ENCODE measurements at regions not wholly inside any gene's neighbourhood (a gene's known extent, or its start where the extent isn't known, plus 50 kb on each side); places are given as distances from the start of the nearest gene placed in this dataset.

GRCh38 chr2:133972786-133973185 is 281.1 kb upstream of the MGAT5 start:
- no peak overlapping the region for H2AFZ ChIP-seq (ENCODE audit: low read depth, low read length)
- H3K4me1 ChIP-seq (ENCODE audit: insufficient read depth, low read length): no peaks in the 10 kb centered on the region

GRCh38 chr2:133974353-133974752 is 279.5 kb upstream of the MGAT5 start:
- H3K9me3 ChIP-seq (ENCODE audit: low read length): no peaks in the 10 kb centered on the region
- H3K4me3 ChIP-seq (ENCODE audit: low read length): no peak overlapping the region
- H3K4me1 ChIP-seq (ENCODE audit: insufficient read depth, low read length): no peaks in the 10 kb centered on the region
- no peak overlapping the region for H2AFZ ChIP-seq (ENCODE audit: low read depth, low read length)
- H3K36me3 ChIP-seq (ENCODE audit: insufficient read depth, low read length): no peaks in the 10 kb centered on the region
- no peaks in the 10 kb centered on the region for H3K27me3 ChIP-seq (ENCODE audit: insufficient read depth, low read length)

More at GRCh38 chr2:133972786-133973185, 281.1 kb upstream of the MGAT5 start:
- Histone ChIP-seq H3K27me3 (ENCODE audit: insufficient read depth, low read length) (no peaks in the 10 kb centered on the region), H3K36me3 (ENCODE audit: insufficient read depth, low read length) (no peaks in the 10 kb centered on the region), H3K4me3 (ENCODE audit: low read length) (no peak overlapping the region), H3K9me3 (ENCODE audit: low read length) (no peaks in the 10 kb centered on the region)

- H2AFZ ChIP-seq (ENCODE audit: low read depth, low read length): no peak overlapping the region
Measured at GRCh38 chr2:133975135-133975534, 278.7 kb upstream of the MGAT5 start.

GRCh38 chr2:133975676-133976428 is 278.0 kb upstream of the MGAT5 start:
- Histone ChIP-seq H3K27me3 (ENCODE audit: insufficient read depth, low read length) (no peaks in the 10 kb centered on the region), H3K4me3 (ENCODE audit: low read length) (no peak overlapping the region), H3K4me1 (ENCODE audit: insufficient read depth, low read length) (no peaks in the 10 kb centered on the region), H3K9me3 (ENCODE audit: low read length) (no peaks in the 10 kb centered on the region), H3K36me3 (ENCODE audit: insufficient read depth, low read length) (no peaks in the 10 kb centered on the region), H2AFZ (ENCODE audit: low read depth, low read length) (no peak overlapping the region)

More at GRCh38 chr2:133975135-133975534, 278.7 kb upstream of the MGAT5 start:
- H3K9me3 ChIP-seq (ENCODE audit: low read length): no peaks in the 10 kb centered on the region
- no peak overlapping the region for H3K4me3 ChIP-seq (ENCODE audit: low read length)
- no peaks in the 10 kb centered on the region for H3K27me3 ChIP-seq (ENCODE audit: insufficient read depth, low read length)
- no peaks in the 10 kb centered on the region for H3K36me3 ChIP-seq (ENCODE audit: insufficient read depth, low read length)
- no peaks in the 10 kb centered on the region for H3K4me1 ChIP-seq (ENCODE audit: insufficient read depth, low read length)

- Histone ChIP-seq H3K9me3 (ENCODE audit: low read length) (no peaks in the 10 kb centered on the region), H3K4me3 (ENCODE audit: low read length) (no peak overlapping the region), H3K27me3 (ENCODE audit: insufficient read depth, low read length) (no peaks in the 10 kb centered on the region), H3K4me1 (ENCODE audit: insufficient read depth, low read length) (no peaks in the 10 kb centered on the region), H3K36me3 (ENCODE audit: insufficient read depth, low read length) (no peaks in the 10 kb centered on the region), H2AFZ (ENCODE audit: low read depth, low read length) (no peak overlapping the region)
Measured at GRCh38 chr2:133976659-133977058, 277.2 kb upstream of the MGAT5 start.

GRCh38 chr2:133977405-133977804 is 276.5 kb upstream of the MGAT5 start:
- no peaks in the 10 kb centered on the region for H3K4me1 ChIP-seq (ENCODE audit: insufficient read depth, low read length)
- H3K36me3 ChIP-seq (ENCODE audit: insufficient read depth, low read length): no peaks in the 10 kb centered on the region
- no peaks in the 10 kb centered on the region for H3K9me3 ChIP-seq (ENCODE audit: low read length)
- H3K27me3 ChIP-seq (ENCODE audit: insufficient read depth, low read length): no peaks in the 10 kb centered on the region
- no peak overlapping the region for H3K4me3 ChIP-seq (ENCODE audit: low read length)
- no peak overlapping the region for H2AFZ ChIP-seq (ENCODE audit: low read depth, low read length)

GRCh38 chr2:133982256-133982655 is 271.6 kb upstream of the MGAT5 start:
- Histone ChIP-seq H3K27me3 (ENCODE audit: insufficient read depth, low read length) (no peaks in the 10 kb centered on the region), H3K4me1 (ENCODE audit: insufficient read depth, low read length) (no peaks in the 10 kb centered on the region), H3K9me3 (ENCODE audit: low read length) (no peaks in the 10 kb centered on the region), H3K36me3 (ENCODE audit: insufficient read depth, low read length) (no peaks in the 10 kb centered on the region), H2AFZ (ENCODE audit: low read depth, low read length) (no peak overlapping the region), H3K4me3 (ENCODE audit: low read length) (no peak overlapping the region)

- Histone ChIP-seq H3K27me3 (ENCODE audit: insufficient read depth, low read length) (no peaks in the 10 kb centered on the region), H2AFZ (ENCODE audit: low read depth, low read length) (no peak overlapping the region), H3K36me3 (ENCODE audit: insufficient read depth, low read length) (no peaks in the 10 kb centered on the region), H3K4me3 (ENCODE audit: low read length) (no peak overlapping the region), H3K4me1 (ENCODE audit: insufficient read depth, low read length) (no peaks in the 10 kb centered on the region), H3K9me3 (ENCODE audit: low read length) (no peaks in the 10 kb centered on the region)
Measured at GRCh38 chr2:133985563-133985962, 268.3 kb upstream of the MGAT5 start.

- H3K27me3 ChIP-seq (ENCODE audit: insufficient read depth, low read length): no peaks in the 10 kb centered on the region
Measured at GRCh38 chr2:133986081-133986837, 267.6 kb upstream of the MGAT5 start.

GRCh38 chr2:133986881-133987795 is 266.7 kb upstream of the MGAT5 start:
- no peak overlapping the region for H3K4me3 ChIP-seq (ENCODE audit: low read length)
- no peaks in the 10 kb centered on the region for H3K9me3 ChIP-seq (ENCODE audit: low read length)
- H3K36me3 ChIP-seq (ENCODE audit: insufficient read depth, low read length): no peaks in the 10 kb centered on the region
- no peak overlapping the region for H2AFZ ChIP-seq (ENCODE audit: low read depth, low read length)
- no peaks in the 10 kb centered on the region for H3K4me1 ChIP-seq (ENCODE audit: insufficient read depth, low read length)
- H3K27me3 ChIP-seq (ENCODE audit: insufficient read depth, low read length): no peaks in the 10 kb centered on the region

More at GRCh38 chr2:133986081-133986837, 267.6 kb upstream of the MGAT5 start:
- H3K4me3 ChIP-seq (ENCODE audit: low read length): no peak overlapping the region
- no peaks in the 10 kb centered on the region for H3K36me3 ChIP-seq (ENCODE audit: insufficient read depth, low read length)
- H3K9me3 ChIP-seq (ENCODE audit: low read length): no peaks in the 10 kb centered on the region
- H2AFZ ChIP-seq (ENCODE audit: low read depth, low read length): no peak overlapping the region
- no peaks in the 10 kb centered on the region for H3K4me1 ChIP-seq (ENCODE audit: insufficient read depth, low read length)

- Histone ChIP-seq H3K4me1 (ENCODE audit: insufficient read depth, low read length) (no peaks in the 10 kb centered on the region), H3K27me3 (ENCODE audit: insufficient read depth, low read length) (peaks cover 3% of the 10 kb centered on the region), H3K36me3 (ENCODE audit: insufficient read depth, low read length) (no peaks in the 10 kb centered on the region), H3K9me3 (ENCODE audit: low read length) (no peaks in the 10 kb centered on the region), H3K4me3 (ENCODE audit: low read length) (no peak overlapping the region), H2AFZ (ENCODE audit: low read depth, low read length) (no peak overlapping the region)
Measured at GRCh38 chr2:133988316-133988891, 265.5 kb upstream of the MGAT5 start.

- Histone ChIP-seq H2AFZ (ENCODE audit: low read depth, low read length) (no peak overlapping the region), H3K9me3 (ENCODE audit: low read length) (no peaks in the 10 kb centered on the region), H3K36me3 (ENCODE audit: insufficient read depth, low read length) (no peaks in the 10 kb centered on the region), H3K27me3 (ENCODE audit: insufficient read depth, low read length) (peaks cover 3% of the 10 kb centered on the region), H3K4me3 (ENCODE audit: low read length) (no peak overlapping the region), H3K4me1 (ENCODE audit: insufficient read depth, low read length) (no peaks in the 10 kb centered on the region)
Measured at GRCh38 chr2:133991606-133992168, 262.2 kb upstream of the MGAT5 start.
